ENCODE measurements at regions not wholly inside any gene's neighbourhood (a gene's known extent, or its start where the extent isn't known, plus 50 kb on each side); places are given as distances from the start of the nearest gene placed in this dataset.

DNA sequence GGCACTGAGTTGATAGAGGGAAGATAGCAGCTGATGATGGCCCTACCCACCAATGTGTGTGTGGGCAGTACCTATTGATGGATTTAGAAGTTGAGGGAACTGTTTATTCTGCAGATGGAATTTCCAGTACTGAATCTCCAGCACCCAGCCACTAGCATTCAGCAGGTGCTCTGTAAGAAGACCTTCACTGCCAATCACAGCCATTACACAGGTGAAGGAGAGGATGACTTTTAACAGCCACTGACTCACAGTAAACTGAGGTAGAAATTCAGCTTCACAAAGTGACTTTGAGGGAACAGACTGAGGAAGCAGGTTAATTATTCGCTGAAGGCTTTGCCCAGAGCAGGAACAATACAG lies 107.8 kb downstream of the GGTLC2 start:
- no peak for DNase-seq
- H3K9me3 ChIP-seq, result no peaks in the 10 kb centered on the region
- TF ChIP-seq CTCF (IDR thresholded peaks at IDR 0.05) (no peak), POLR2A (IDR thresholded peaks at IDR 0.05) (no peak)

DNA sequence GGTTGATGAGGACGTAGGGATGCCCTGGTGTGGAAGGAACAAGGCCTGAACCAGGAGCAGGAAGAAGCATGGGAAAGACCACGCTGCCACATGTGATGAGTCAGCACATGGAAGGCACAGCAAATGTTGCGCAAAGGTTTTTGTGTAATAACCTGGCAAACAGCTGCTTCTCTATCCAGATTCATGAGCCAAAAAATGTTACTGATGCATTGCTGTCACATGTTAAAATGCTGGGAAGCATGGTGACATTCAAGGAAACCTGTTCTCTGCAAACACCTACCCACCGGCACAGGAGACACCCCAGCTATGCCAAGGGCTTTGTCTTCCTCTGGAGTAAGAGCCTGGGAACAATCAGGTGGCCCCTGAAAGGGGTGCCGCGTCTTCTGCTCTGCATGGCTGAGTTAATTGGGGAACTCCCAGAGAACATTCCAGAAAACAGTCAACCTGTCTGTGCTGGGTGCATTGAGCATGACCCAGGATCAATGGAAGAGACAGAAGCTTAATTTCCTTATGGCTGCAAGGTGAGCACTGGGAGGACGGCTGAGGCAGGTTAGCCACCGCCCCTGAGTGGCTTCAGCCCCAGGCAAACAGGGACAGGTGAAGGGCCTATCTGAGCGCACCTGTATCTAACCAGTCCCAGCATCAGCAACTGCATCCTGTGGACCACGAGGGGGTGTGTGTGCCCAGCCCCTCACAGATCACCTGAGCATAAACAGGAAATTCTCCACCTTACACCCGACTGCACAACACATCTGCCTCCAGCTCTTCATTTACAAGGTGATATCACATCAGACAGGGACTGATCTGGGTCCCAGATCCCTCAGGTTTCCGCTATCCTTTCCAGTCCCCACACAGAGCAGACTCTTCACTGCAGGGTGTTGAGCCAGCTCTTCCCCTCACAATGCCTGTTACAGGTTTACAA lies 108.4 kb downstream of the GGTLC2 start:
- no peak for TF ChIP-seq POLR2A (IDR thresholded peaks at IDR 0.05)
- TF ChIP-seq CTCF (IDR thresholded peaks at IDR 0.05), result no peak
- DNase-seq, result peak in 2 of 3 donors; percentile 61 to 71
- no peaks in the 10 kb centered on the region for H3K4me1 ChIP-seq
- no peaks in the 10 kb centered on the region for H3K9me3 ChIP-seq
- no peaks in the 10 kb centered on the region for H3K27me3 ChIP-seq
- no peak overlapping the region for H3K4me3 ChIP-seq
- H3K36me3 ChIP-seq, result no peaks in the 10 kb centered on the region
- peak overlapping the region in 1 of 4 donors; percentile 55 for H3K27ac ChIP-seq

More for the DNA sequence above, 107.8 kb downstream of the GGTLC2 start:
- H3K4me3 ChIP-seq, result no peak overlapping the region
- H3K4me1 ChIP-seq, result no peaks in the 10 kb centered on the region
- H3K27ac ChIP-seq, result no peak overlapping the region
- H3K36me3 ChIP-seq, result no peaks in the 10 kb centered on the region
- H3K27me3 ChIP-seq, result no peaks in the 10 kb centered on the region

GRCh38 chr22:22753526-22754267 lies 109.3 kb downstream of the GGTLC2 start:
- Histone ChIP-seq H3K27me3 (no peaks in the 10 kb centered on the region), H3K36me3 (no peaks in the 10 kb centered on the region), H3K9me3 (no peaks in the 10 kb centered on the region), H3K4me3 (no peak overlapping the region), H3K27ac (peak overlapping the region in 1 of 4 donors; percentile 55), H3K4me1 (no peaks in the 10 kb centered on the region)
- TF ChIP-seq POLR2A (IDR thresholded peaks at IDR 0.05) (no peak), CTCF (IDR thresholded peaks at IDR 0.05) (peak; percentile 59 to 85 (median 74))
- DNase-seq, result peak; percentile 79 to 93 (median 79)

DNA sequence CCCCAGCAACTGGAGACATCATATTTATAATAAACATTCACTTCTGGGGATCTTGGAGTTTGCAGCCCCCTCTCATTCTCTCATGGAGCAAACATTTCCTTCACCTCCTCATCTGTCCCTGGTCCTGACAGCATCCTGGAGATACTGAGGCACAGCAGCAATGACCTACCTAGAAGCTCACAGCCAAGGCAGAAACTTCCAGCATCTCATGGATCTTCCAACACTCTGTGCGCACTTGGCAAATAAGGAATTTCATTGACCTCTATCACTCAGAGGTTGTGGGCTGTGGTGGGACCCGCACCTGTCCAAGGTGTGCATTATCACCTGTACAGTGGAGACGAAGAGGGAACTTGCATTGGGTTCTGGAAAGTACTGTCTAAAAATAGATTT lies 109.8 kb downstream of the GGTLC2 start:
- Histone ChIP-seq H3K36me3 (no peaks in the 10 kb centered on the region), H3K4me1 (no peaks in the 10 kb centered on the region), H3K27me3 (no peaks in the 10 kb centered on the region), H3K27ac (no peak overlapping the region), H3K4me3 (no peak overlapping the region), H3K9me3 (no peaks in the 10 kb centered on the region)
- TF ChIP-seq POLR2A (IDR thresholded peaks at IDR 0.05), result no peak
- TF ChIP-seq CTCF (IDR thresholded peaks at IDR 0.05), result no peak
- no peak for DNase-seq

DNA sequence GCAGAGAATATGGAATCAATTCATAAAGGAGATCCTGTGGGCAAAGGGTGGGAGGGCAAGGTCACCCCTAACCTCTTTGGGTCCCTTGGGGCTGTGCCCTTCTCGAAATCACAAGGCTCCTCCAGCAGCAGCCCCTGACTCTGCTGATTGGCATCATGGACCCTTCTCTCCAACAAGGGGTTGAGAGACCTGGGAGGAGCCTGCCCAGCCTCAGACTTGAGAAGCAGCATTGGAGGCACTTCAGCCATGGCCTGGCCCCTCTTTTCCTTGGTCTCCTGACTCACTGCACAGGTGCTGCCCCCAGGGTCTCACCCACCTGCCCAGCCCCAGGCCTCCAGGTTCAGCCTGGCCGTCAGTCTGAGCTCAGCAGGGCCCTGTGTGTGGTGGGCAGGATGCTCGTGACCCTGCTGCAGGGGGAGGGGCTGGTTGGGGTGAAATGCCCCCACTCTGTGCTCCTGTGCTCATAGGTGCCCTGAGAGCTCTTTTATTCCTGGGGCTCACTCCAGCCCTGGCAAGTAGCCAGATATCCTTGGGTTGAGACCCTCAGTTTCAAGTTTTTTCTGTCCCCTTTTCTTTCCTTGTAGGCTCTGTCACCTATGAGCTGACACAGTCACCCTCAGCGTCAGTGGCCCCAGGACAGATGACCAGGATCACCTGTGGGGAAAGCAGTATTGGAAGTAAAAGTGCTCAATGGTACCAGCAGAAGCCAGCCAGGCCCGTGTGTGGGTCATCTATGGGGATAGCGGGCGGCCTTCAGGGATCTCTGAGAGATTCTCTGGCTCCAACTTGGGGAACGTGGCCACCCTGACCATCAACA lies 110.8 kb downstream of the GGTLC2 start:
- H3K9me3 ChIP-seq, result no peaks in the 10 kb centered on the region
- no peaks in the 10 kb centered on the region for H3K36me3 ChIP-seq
- no peak for TF ChIP-seq CTCF (IDR thresholded peaks at IDR 0.05)
- TF ChIP-seq POLR2A (IDR thresholded peaks at IDR 0.05), result no peak
- H3K4me1 ChIP-seq, result no peaks in the 10 kb centered on the region
- DNase-seq, result peak in 1 of 3 donors; percentile 38
- no peak overlapping the region for H3K27ac ChIP-seq
- H3K27me3 ChIP-seq, result no peaks in the 10 kb centered on the region
- H3K4me3 ChIP-seq, result no peak overlapping the region

Data from Peyer's patch (tissue), 4 donors.